Mesendoderm (in vitro differentiated cells): ENCODE measurements at regions not wholly inside any gene's neighbourhood (a gene's known extent, or its start where the extent isn't known, plus 50 kb on each side); places are given as distances from the start of the nearest gene placed in this dataset.

Experiments
- DNase-seq: peaks from one replicate; pipeline ENCODE4 v3.0.0; 2013
- H2AK5ac ChIP-seq: 2 replicates; pipeline ENCODE4 v1.6.1; 2013; ENCODE audit warnings: low read length, inconsistent platforms
- H2BK120ac ChIP-seq: 2 replicates; pipeline ENCODE4 v1.6.1; 2013; ENCODE audit warnings: low read depth, mild to moderate bottlenecking, low read length, moderate library complexity, mixed read lengths
- H2BK15ac ChIP-seq: replicated peaks from 2 replicates; pipeline ENCODE4 v1.6.1; 2013; ENCODE audit warnings: low read depth, mild to moderate bottlenecking, moderate library complexity
- H2BK5ac ChIP-seq: 2 replicates; pipeline ENCODE4 v1.6.1; 2013; ENCODE audit warnings: low read length, inconsistent platforms
- H3K18ac ChIP-seq: 2 replicates; pipeline ENCODE4 v1.6.1; 2013; ENCODE audit warnings: mild to moderate bottlenecking, low read length, mixed read lengths
- H3K23ac ChIP-seq: one replicate; pipeline ENCODE4 v1.6.1; 2013; ENCODE audit warnings: low read length
- H3K27ac ChIP-seq: 2 replicates; pipeline ENCODE4 v1.5.1; 2013; ENCODE audit warnings: low read depth, mild to moderate bottlenecking, inconsistent platforms, low read length, moderate library complexity
- H3K27me3 ChIP-seq: 2 replicates; pipeline ENCODE4 v1.6.1; 2013; ENCODE audit warnings: low read length, control low read depth, mild to moderate bottlenecking, inconsistent platforms; ENCODE audit not compliant: insufficient read depth, poor library complexity
- H3K36me3 ChIP-seq: 2 replicates; pipeline ENCODE4 v1.6.1; 2013; ENCODE audit warnings: low read length, inconsistent platforms; ENCODE audit not compliant: control insufficient read depth, insufficient read depth
- H3K4ac ChIP-seq: one replicate; pipeline ENCODE4 v1.6.1; 2013; ENCODE audit warnings: low read depth, mild to moderate bottlenecking, low read length, moderate library complexity
- H3K4me1 ChIP-seq: 2 replicates; pipeline ENCODE4 v1.6.1; 2013; ENCODE audit warnings: low read depth, low read length, inconsistent platforms; ENCODE audit not compliant: control insufficient read depth
- H3K4me2 ChIP-seq: 2 replicates; pipeline ENCODE4 v1.6.1; 2013; ENCODE audit warnings: low read length
- H3K4me3 ChIP-seq: 2 replicates; pipeline ENCODE4 v1.5.1; 2013; ENCODE audit warnings: mild to moderate bottlenecking, low read length
- H3K56ac ChIP-seq: one replicate; pipeline ENCODE4 v1.6.1; 2013; ENCODE audit warnings: low read length
- H3K79me1 ChIP-seq: 2 replicates; pipeline ENCODE4 v1.6.1; 2013; ENCODE audit warnings: low read length, inconsistent platforms
- H3K79me2 ChIP-seq: 2 replicates; pipeline ENCODE4 v1.6.1; 2013; ENCODE audit warnings: mild to moderate bottlenecking, low read length; ENCODE audit not compliant: control insufficient read depth, insufficient read depth
- H3K9ac ChIP-seq: 2 replicates; pipeline ENCODE4 v1.6.1; 2013; ENCODE audit warnings: low read length, inconsistent platforms
- H4K5ac ChIP-seq: one replicate; pipeline ENCODE4 v1.6.1; 2013; ENCODE audit warnings: low read length
- H4K8ac ChIP-seq: one replicate; pipeline ENCODE4 v1.6.1; 2013; ENCODE audit warnings: low read depth, mild to moderate bottlenecking, control low read depth, low read length, moderate library complexity
- WGBS: extraction: QIAGEN DNeasy Blood & Tissue Kit; methylation state at CpG from one replicate; pipeline ENCODE4 v1.1.7; 2013; ENCODE audit warnings: low lambda C conversion rate, missing lambda C conversion rate; ENCODE audit not compliant: insufficient coverage; ENCODE audit errors: extremely low coverage; 5-methylcytosine and 5-hydroxymethylcytosine counted together

- H3K79me1 ChIP-seq, result no peaks in the 10 kb centered on the region
- no peak overlapping the region for H2BK15ac ChIP-seq
- no peak overlapping the region for H4K8ac ChIP-seq
- H4K5ac ChIP-seq, result no peak overlapping the region
- no peak overlapping the region for H2BK5ac ChIP-seq
- no peaks in the 10 kb centered on the region for H3K4me1 ChIP-seq
- no peaks in the 10 kb centered on the region for H3K79me2 ChIP-seq
- H3K4me2 ChIP-seq, result no peak overlapping the region
- no peak overlapping the region for H3K9ac ChIP-seq
- DNase-seq, result no peak
- no peaks in the 10 kb centered on the region for H3K27me3 ChIP-seq
- H3K23ac ChIP-seq, result no peak overlapping the region
- no peak overlapping the region for H3K56ac ChIP-seq
- no peak overlapping the region for H3K4ac ChIP-seq
- H2BK120ac ChIP-seq, result no peak overlapping the region
- WGBS, result no CpG with 5 or more reads among the region's 8 CpGs
- no peaks in the 10 kb centered on the region for H3K36me3 ChIP-seq
- H2AK5ac ChIP-seq, result no peak overlapping the region
- H3K27ac ChIP-seq, result no peak overlapping the region
- H3K18ac ChIP-seq, result no peak overlapping the region
- no peak overlapping the region for H3K4me3 ChIP-seq
These were observed 88.1 kb downstream of the EFNB1 start for GRCh38 chrX:68916891-68917290.

- no peak overlapping the region for H3K23ac ChIP-seq
- H3K9ac ChIP-seq, result no peak overlapping the region
- H4K8ac ChIP-seq, result no peak overlapping the region
- no CpG with 5 or more reads among the region's 2 CpGs for WGBS
- H3K79me1 ChIP-seq, result no peaks in the 10 kb centered on the region
- no peak overlapping the region for H4K5ac ChIP-seq
- no peaks in the 10 kb centered on the region for H3K27me3 ChIP-seq
- H2AK5ac ChIP-seq, result no peak overlapping the region
- H3K4me2 ChIP-seq, result no peak overlapping the region
- H2BK15ac ChIP-seq, result no peak overlapping the region
- H3K27ac ChIP-seq, result no peak overlapping the region
- no peak overlapping the region for H3K4ac ChIP-seq
- no peak for DNase-seq
- no peak overlapping the region for H3K56ac ChIP-seq
- no peaks in the 10 kb centered on the region for H3K36me3 ChIP-seq
- no peak overlapping the region for H2BK120ac ChIP-seq
- H3K18ac ChIP-seq, result no peak overlapping the region
- no peaks in the 10 kb centered on the region for H3K79me2 ChIP-seq
- H2BK5ac ChIP-seq, result no peak overlapping the region
- no peaks in the 10 kb centered on the region for H3K4me1 ChIP-seq
- H3K4me3 ChIP-seq, result no peak overlapping the region
These were observed 87.0 kb downstream of the EFNB1 start for GRCh38 chrX:68915778-68916177.

- H3K9ac ChIP-seq, result no peak overlapping the region
- DNase-seq, result peak; percentile 62
- H3K36me3 ChIP-seq, result no peaks in the 10 kb centered on the region
- no peaks in the 10 kb centered on the region for H3K4me1 ChIP-seq
- H3K27me3 ChIP-seq, result no peaks in the 10 kb centered on the region
- no peak overlapping the region for H3K4me2 ChIP-seq
- no peak overlapping the region for H3K27ac ChIP-seq
- no peak overlapping the region for H3K4me3 ChIP-seq
- H3K4ac ChIP-seq, result no peak overlapping the region
- H2AK5ac ChIP-seq, result no peak overlapping the region
- no CpG with 5 or more reads among the region's 8 CpGs for WGBS
- no peaks in the 10 kb centered on the region for H3K79me1 ChIP-seq
- H2BK120ac ChIP-seq, result no peak overlapping the region
- H3K23ac ChIP-seq, result no peak overlapping the region
- no peak overlapping the region for H4K8ac ChIP-seq
- no peak overlapping the region for H3K56ac ChIP-seq
- no peak overlapping the region for H4K5ac ChIP-seq
- H3K18ac ChIP-seq, result no peak overlapping the region
- H3K79me2 ChIP-seq, result no peaks in the 10 kb centered on the region
- no peak overlapping the region for H2BK15ac ChIP-seq
- no peak overlapping the region for H2BK5ac ChIP-seq
These were observed 85.7 kb downstream of the EFNB1 start for GRCh38 chrX:68914479-68914946.

- Histone ChIP-seq H2AK5ac (no peak overlapping the region), H4K8ac (no peak overlapping the region), H4K5ac (no peak overlapping the region), H3K4me1 (no peaks in the 10 kb centered on the region), H3K4ac (no peak overlapping the region), H3K79me1 (no peaks in the 10 kb centered on the region), H3K36me3 (no peaks in the 10 kb centered on the region), H3K27ac (no peak overlapping the region), H2BK5ac (no peak overlapping the region), H3K79me2 (no peaks in the 10 kb centered on the region), H3K9ac (no peak overlapping the region), H3K23ac (no peak overlapping the region), H3K27me3 (no peaks in the 10 kb centered on the region), H3K4me3 (no peak overlapping the region), H3K18ac (no peak overlapping the region), H3K4me2 (no peak overlapping the region), H3K56ac (peak overlapping the region; percentile 17), H2BK120ac (no peak overlapping the region), H2BK15ac (no peak overlapping the region)
- DNase-seq, result no peak
- WGBS, result no CpG with 5 or more reads among the region's 7 CpGs
These were observed 84.4 kb downstream of the EFNB1 start for GRCh38 chrX:68913249-68913547.

- H3K4me3 ChIP-seq, result no peak overlapping the region
- H3K36me3 ChIP-seq, result no peaks in the 10 kb centered on the region
- peak overlapping the region; percentile 56 for H3K56ac ChIP-seq
- no peak overlapping the region for H2AK5ac ChIP-seq
- peak; percentile 42 for DNase-seq
- H3K23ac ChIP-seq, result no peak overlapping the region
- H4K8ac ChIP-seq, result no peak overlapping the region
- H3K79me1 ChIP-seq, result no peaks in the 10 kb centered on the region
- no peak overlapping the region for H2BK5ac ChIP-seq
- peak overlapping the region; percentile 56 for H3K9ac ChIP-seq
- H3K4me2 ChIP-seq, result no peak overlapping the region
- H3K27me3 ChIP-seq, result no peaks in the 10 kb centered on the region
- no CpG with 5 or more reads among the region's 26 CpGs for WGBS
- H3K79me2 ChIP-seq, result no peaks in the 10 kb centered on the region
- H3K4ac ChIP-seq, result no peak overlapping the region
- no peak overlapping the region for H3K27ac ChIP-seq
- H4K5ac ChIP-seq, result no peak overlapping the region
- H2BK15ac ChIP-seq, result no peak overlapping the region
- H3K18ac ChIP-seq, result peak overlapping the region; percentile 23
- H2BK120ac ChIP-seq, result no peak overlapping the region
- H3K4me1 ChIP-seq, result no peaks in the 10 kb centered on the region
These were observed 83.3 kb downstream of the EFNB1 start for GRCh38 chrX:68912113-68912512.

- H2BK15ac ChIP-seq, result no peak overlapping the region
- H3K9ac ChIP-seq, result no peak overlapping the region
- no peaks in the 10 kb centered on the region for H3K79me1 ChIP-seq
- H2BK120ac ChIP-seq, result no peak overlapping the region
- H3K27ac ChIP-seq, result no peak overlapping the region
- no peak overlapping the region for H3K18ac ChIP-seq
- no peak overlapping the region for H3K4me2 ChIP-seq
- no peaks in the 10 kb centered on the region for H3K4me1 ChIP-seq
- H3K4me3 ChIP-seq, result no peak overlapping the region
- no peak overlapping the region for H2BK5ac ChIP-seq
- no CpG with 5 or more reads among the region's 3 CpGs for WGBS
- H4K5ac ChIP-seq, result no peak overlapping the region
- H3K23ac ChIP-seq, result no peak overlapping the region
- no peak overlapping the region for H4K8ac ChIP-seq
- no peak overlapping the region for H3K56ac ChIP-seq
- no peak overlapping the region for H2AK5ac ChIP-seq
- no peak for DNase-seq
- no peaks in the 10 kb centered on the region for H3K79me2 ChIP-seq
- no peaks in the 10 kb centered on the region for H3K36me3 ChIP-seq
- H3K4ac ChIP-seq, result no peak overlapping the region
- no peaks in the 10 kb centered on the region for H3K27me3 ChIP-seq
These were observed 82.1 kb downstream of the EFNB1 start for GRCh38 chrX:68910731-68911428.
